RKO (cell line): ENCODE measurements at regions not wholly inside any gene's neighbourhood (a gene's known extent, or its start where the extent isn't known, plus 50 kb on each side); places are given as distances from the start of the nearest gene placed in this dataset.

Experiments used
- DNase-seq: peaks from one replicate; pipeline ENCODE4 v3.0.0-alpha.2; 2016; ENCODE audit warnings: low spot score

- no peak for DNase-seq
Observed at GRCh38 chr9:106708475-106709146, 154.4 kb upstream of the ZNF462 start.

- no peak for DNase-seq
Observed at GRCh38 chr9:106712279-106712678, 150.7 kb upstream of the ZNF462 start.

GRCh38 chr9:106713206-106713605 lies 149.8 kb upstream of the ZNF462 start:
- DNase-seq, result no peak

GRCh38 chr9:106716820-106717219 lies 146.1 kb upstream of the ZNF462 start:
- DNase-seq, result no peak

- DNase-seq, result peak; percentile 19
Observed at GRCh38 chr9:106717686-106718085, 145.3 kb upstream of the ZNF462 start.

- no peak for DNase-seq
Observed at GRCh38 chr9:106718936-106719335, 144.0 kb upstream of the ZNF462 start.

GRCh38 chr9:106722051-106722753 lies 140.8 kb upstream of the ZNF462 start:
- DNase-seq, result no peak

GRCh38 chr9:106723926-106724325 lies 139.0 kb upstream of the ZNF462 start:
- no peak for DNase-seq

GRCh38 chr9:106724566-106724965 lies 138.4 kb upstream of the ZNF462 start:
- DNase-seq, result no peak

- no peak for DNase-seq
Observed at GRCh38 chr9:106726070-106726815, 136.7 kb upstream of the ZNF462 start.

GRCh38 chr9:106727969-106728368 lies 135.0 kb upstream of the ZNF462 start:
- no peak for DNase-seq

GRCh38 chr9:106728860-106729259 lies 134.1 kb upstream of the ZNF462 start:
- DNase-seq, result no peak

GRCh38 chr9:106731910-106732309 lies 131.1 kb upstream of the ZNF462 start:
- DNase-seq, result no peak

GRCh38 chr9:106733828-106734380 lies 129.1 kb upstream of the ZNF462 start:
- no peak for DNase-seq

GRCh38 chr9:106737516-106737915 lies 125.5 kb upstream of the ZNF462 start:
- no peak for DNase-seq

GRCh38 chr9:106738109-106738508 lies 124.9 kb upstream of the ZNF462 start:
- no peak for DNase-seq

- DNase-seq, result no peak
Observed at GRCh38 chr9:106745457-106745856, 117.5 kb upstream of the ZNF462 start.

- no peak for DNase-seq
Observed at GRCh38 chr9:106745876-106746275, 117.1 kb upstream of the ZNF462 start.

GRCh38 chr9:106751681-106752080 lies 111.3 kb upstream of the ZNF462 start:
- no peak for DNase-seq

GRCh38 chr9:106752581-106752980 lies 110.4 kb upstream of the ZNF462 start:
- DNase-seq, result no peak

- no peak for DNase-seq
Observed at GRCh38 chr9:106753155-106753671, 109.8 kb upstream of the ZNF462 start.

GRCh38 chr9:106755736-106756135 lies 107.2 kb upstream of the ZNF462 start:
- no peak for DNase-seq

GRCh38 chr9:106757514-106757913 lies 105.5 kb upstream of the ZNF462 start:
- DNase-seq, result no peak
